Ecto neural progenitor cell (in vitro differentiated cells): ENCODE measurements at regions not wholly inside any gene's neighbourhood (a gene's known extent, or its start where the extent isn't known, plus 50 kb on each side); places are given as distances from the start of the nearest gene placed in this dataset.
"Not testable (repeated sequence)": the region's sequence is repeated elsewhere in the genome, so short reads cannot be mapped to it uniquely, and the experiment has no call there.

ENCODE experiments used
- DNase-seq: peaks from one replicate; pipeline ENCODE4 v3.0.0-alpha.2; 2018; ENCODE audit warnings: low spot score

DNA sequence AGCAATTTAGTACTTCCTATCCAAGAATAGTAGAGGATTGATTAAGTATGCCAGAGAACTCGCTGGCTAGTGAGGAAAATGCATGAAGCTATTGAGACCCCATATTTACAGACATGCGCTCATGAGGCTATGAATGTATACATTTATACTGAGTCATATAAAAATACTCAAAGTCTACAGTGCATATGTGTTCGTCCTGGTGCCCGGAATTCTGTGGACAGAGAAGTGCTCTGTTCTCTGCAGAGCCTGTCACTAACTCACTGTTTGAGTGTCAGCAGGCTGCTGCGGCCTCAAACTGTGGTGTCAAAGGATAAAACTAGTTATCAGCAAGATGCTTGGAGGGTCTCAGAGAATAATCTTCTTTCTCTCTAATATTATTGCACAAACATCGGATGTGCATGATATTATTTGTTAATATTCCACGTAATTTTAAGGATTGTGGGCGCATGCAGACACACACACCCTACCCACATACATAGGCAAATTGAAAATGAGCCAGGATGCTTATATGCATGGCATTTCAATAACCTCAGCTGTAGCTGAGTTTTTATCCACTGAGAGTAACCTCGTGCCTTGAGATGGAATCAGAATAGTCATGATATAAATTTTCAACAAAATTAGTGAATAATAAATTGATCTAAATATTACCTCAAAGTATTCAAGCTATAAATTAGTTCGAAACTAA lies 50.0 kb upstream of the TSC22D2 start:
- no peak for DNase-seq

- DNase-seq: no peak
These were observed 51.0 kb upstream of the TSC22D2 start for GRCh38 chr3:150357140-150357539.

DNA sequence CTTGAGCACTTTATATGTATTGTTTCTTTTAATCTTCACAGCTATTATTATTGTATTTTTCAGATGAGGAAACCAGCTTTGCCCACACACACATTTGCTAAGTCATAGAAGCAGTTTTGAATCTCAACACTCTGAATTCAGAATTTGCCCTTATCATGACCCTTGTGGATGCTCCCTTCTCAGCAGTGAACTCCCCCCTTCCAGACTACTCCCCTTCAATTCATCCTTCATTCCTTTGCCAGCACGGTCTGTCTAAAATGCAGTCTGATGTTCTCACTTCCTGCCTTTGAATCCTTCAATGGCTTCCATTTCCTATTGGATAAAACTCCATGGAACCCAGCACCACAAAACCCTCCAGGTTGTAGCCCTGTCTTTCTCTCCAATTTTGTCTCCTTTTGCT lies 52.5 kb upstream of the TSC22D2 start:
- no peak for DNase-seq

- DNase-seq: no peak
These were observed 55.2 kb upstream of the TSC22D2 start for GRCh38 chr3:150352931-150353330.

- DNase-seq: no peak
These were observed 56.7 kb upstream of the TSC22D2 start for GRCh38 chr3:150351398-150351797.

DNA sequence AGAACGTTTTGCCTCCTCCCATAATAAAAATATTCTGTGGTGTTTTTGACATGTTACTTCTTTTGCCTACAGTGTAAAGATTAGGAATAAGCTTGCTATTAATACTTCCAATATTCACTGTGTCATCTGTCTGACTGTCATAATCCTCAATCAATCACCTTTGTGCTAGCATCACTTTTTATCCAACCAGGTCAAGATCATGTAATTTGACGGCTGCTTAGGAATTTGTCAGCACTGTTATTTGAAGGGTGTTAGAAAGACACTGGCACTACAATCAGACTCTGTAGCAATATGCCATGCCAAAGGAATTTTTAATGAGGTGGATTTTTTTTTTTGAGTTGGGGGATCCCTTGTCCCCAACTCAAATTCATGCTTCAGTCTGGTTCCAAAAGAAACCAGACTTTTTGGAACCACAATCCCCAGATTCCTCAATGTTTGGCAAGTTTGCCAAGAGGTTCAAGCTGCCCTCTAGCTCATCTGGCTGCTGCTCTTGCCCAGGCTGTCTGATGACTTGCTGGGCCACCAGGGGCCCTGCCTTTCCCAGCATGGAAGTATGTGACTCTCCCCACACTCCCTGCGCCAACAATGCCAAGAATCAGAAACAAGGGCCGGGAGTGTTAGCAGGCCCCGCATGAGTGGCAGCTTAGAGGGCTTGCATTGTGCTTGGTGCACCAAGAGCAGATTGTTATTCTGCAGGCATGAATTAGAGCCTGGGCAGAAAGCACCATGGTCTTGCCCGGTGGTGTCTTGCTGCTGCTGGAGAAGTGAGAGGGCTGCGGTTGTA lies 58.6 kb upstream of the TSC22D2 start:
- no peak for DNase-seq

GRCh38 chr3:150348500-150348899 lies 59.6 kb upstream of the TSC22D2 start:
- DNase-seq: no peak

DNA sequence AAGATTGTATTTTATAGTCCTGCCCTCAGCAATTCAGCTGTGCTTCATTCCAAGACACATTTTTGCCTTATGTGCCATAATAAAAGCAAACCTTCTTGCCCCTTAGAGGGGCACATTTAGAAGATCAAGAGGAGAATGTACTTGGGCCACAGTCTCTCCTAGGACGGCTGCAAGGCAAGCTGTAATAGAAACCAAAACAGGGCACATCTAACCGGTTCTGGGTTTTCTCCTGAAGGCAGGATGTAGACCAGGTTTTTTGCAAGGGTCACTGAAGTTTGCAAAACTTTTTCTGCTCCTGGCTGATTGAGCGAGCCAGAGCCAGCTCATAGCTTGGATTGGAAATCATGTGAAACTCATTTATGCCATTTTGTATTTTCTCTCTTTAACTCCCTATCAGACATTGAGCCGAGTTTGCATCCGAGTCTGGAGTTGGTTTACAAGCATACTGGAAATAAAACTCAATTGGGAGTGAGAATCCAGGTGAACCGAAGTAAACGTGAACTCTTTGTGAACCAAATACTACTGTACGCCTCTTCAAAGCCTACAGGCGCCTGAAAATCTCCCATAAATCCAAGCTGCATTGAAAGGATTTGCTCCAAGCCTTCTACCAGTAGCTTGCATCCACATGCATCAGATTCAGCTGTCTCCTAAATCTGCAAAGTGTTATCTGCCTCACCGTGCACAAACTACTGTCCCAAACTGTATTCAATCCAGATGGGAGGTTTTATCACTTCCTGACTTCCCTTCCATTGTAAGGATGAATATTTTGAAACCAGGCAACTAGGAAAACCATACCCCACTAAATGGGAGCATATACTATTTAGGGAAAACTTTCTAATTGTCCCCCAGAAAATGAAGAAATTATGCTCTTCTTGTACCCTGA lies 60.9 kb upstream of the TSC22D2 start:
- DNase-seq: no peak

- no peak for DNase-seq
These were observed 61.8 kb upstream of the TSC22D2 start for GRCh38 chr3:150346266-150346665.

DNA sequence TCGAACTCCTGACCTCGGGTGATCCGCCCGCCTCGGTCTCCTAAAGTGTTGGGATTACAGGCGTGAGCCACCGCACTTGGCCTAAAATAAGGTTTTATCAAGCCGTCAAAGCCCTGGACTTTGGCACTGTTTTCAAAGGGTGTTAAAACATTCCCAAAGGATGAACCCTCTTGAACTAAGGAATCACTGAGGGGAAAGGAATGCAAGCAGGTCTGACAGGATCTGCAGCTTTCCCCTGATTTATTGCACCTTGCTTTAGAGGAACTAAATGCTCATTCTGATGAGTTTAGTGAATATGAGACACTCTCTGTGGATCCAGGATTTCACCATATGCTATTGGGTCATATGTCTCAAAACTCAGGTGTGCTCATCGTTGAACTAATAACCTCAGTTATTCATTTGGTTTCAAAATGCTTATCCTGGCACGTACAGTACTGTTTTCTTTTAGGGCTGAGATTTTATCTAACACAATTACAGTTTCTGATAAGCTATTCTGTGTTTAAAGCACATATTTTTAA lies 63.0 kb upstream of the TSC22D2 start:
- no peak for DNase-seq

- no peak for DNase-seq
These were observed 63.9 kb upstream of the TSC22D2 start for GRCh38 chr3:150344079-150344759.

- no peak for DNase-seq
These were observed 65.1 kb upstream of the TSC22D2 start for GRCh38 chr3:150342896-150343467.

GRCh38 chr3:150341891-150342290 lies 66.2 kb upstream of the TSC22D2 start:
- no peak for DNase-seq

DNA sequence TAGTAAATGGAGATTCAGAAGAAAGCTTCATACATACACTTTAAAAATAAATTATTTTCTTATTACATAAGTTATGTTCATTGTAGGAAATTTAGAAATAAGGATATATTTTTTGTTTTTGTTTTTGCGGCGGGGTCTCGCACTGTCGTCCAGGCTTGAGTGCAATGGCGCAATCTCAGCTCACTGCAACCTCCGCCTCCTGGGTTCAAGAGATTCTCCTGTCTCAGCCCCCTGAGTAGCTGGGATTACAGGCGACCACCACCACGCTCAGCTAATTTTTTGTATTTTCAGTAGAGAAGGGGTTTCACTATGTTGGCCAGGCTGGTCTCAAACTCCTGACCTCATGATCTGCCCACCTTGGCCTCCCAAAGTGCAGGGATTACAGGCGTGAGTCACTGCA lies 71.7 kb upstream of the TSC22D2 start:
- DNase-seq: not testable (repeated sequence)

DNA sequence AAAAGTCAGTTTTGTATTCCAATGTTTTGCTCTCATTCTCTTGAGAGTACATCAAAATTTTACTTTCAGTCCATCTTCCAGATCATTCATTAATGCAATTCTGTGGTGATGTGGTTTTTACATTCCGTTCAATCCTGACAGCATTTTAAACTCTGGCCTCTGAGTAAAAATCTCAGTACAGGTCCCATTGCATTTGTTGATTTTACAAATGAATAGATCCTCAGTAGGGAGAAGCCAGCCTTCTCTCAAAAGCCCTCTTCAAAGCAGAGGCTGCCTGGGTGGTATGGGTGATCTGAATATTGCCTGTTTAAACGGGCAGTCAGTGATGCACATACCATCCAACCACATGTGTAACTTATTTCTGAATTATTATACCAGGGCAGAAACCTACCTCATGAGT lies 72.5 kb upstream of the TSC22D2 start:
- no peak for DNase-seq

- DNase-seq: no peak
These were observed 73.1 kb upstream of the TSC22D2 start for GRCh38 chr3:150334974-150335373.

DNA sequence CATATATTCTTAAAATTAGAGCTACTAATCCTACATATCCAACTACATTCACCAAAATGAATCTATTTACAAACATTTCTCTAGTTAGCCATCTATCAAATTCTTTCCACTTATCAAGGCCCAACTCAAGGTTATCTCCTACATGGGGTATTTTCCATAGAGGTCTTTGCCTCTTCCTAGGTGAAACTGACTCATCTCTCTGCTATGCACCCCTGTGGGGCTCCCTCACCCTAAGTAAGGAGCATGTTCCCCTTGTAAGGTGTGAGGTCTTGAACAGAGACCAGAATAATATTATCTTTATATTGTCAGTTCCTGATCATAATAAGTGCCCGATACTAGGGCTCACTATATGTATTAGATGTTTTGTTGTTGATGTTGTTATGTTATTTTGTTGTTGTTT lies 74.6 kb upstream of the TSC22D2 start:
- DNase-seq: no peak

GRCh38 chr3:150331978-150332568 lies 76.0 kb upstream of the TSC22D2 start:
- no peak for DNase-seq

DNA sequence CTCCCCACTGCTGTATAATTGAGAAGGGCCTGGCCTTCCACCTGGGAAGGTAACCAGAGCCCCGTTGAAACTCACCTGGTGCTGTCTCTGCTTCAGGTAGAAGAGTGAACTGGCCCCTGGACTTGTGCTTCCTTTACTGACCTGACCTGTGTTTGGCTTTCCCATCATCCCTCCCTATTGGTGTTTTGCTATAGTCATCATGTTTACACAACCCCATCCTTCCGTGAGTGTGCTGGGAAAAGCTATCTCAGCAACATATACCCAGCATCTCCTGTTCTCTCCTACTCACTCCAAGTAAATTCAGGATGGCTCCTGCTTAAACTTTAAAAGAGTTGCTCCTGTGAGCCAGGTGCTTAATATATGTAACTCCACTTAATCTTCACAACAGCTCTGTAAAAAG lies 77.2 kb upstream of the TSC22D2 start:
- DNase-seq: no peak

DNA sequence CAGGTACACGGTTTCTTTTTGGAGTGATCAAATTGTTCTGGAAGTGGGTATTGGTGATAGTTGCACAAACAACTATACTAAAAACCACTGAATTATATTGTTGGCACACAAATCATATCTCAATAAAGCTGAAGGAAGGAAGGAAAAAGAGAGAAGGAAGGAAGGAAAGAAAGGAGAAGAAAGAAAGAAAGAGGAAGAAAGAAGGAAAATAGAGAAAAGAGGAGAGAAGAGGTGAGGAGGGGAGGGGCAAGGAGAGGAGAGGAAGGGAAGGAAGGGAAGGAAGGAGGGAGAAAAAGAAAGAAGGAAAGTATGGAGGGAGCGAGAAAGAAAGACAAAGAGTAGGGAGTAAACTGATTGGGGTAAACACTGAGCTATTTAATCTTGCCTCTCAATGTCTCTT lies 77.9 kb upstream of the TSC22D2 start:
- no peak for DNase-seq

DNA sequence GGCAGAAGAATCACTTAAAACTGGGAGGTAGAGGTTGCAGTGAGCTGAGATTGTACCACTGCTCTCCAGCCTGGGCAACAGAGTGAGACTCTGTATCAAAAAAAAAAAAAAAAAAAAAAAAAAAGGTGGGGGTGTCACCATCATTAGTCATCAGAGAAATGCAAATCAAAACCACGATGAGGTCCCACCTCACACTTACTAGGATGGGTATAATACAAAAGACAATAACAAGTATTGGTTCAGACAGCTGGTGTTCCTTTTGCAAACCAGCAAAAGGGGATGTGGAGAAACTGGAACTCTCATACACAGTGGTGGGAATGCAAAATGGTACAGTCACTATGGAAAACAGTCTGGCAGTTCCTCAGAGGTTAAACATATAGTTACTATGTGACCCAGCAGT lies 78.7 kb upstream of the TSC22D2 start:
- DNase-seq: no peak
